ENCODE measurements at regions not wholly inside any gene's neighbourhood (a gene's known extent, or its start where the extent isn't known, plus 50 kb on each side); places are given as distances from the start of the nearest gene placed in this dataset.

- DNase-seq = no peak
These were observed 183.9 kb upstream of the ETAA1 start for GRCh38 chr2:67213270-67213670.

- no peak for DNase-seq
These were observed 183.3 kb upstream of the ETAA1 start for GRCh38 chr2:67213677-67214402.

GRCh38 chr2:67214585-67215185 is 182.4 kb upstream of the ETAA1 start:
- no peak for DNase-seq

GRCh38 chr2:67215214-67216055 is 181.7 kb upstream of the ETAA1 start:
- DNase-seq = no peak

GRCh38 chr2:67216103-67216502 is 181.0 kb upstream of the ETAA1 start:
- no peak for DNase-seq

- DNase-seq = no peak
These were observed 180.3 kb upstream of the ETAA1 start for GRCh38 chr2:67216881-67217280.

- no peak for DNase-seq
These were observed 179.7 kb upstream of the ETAA1 start for GRCh38 chr2:67217398-67217797.

GRCh38 chr2:67218056-67218455 is 179.1 kb upstream of the ETAA1 start:
- no peak for DNase-seq

- no peak for DNase-seq
These were observed 177.5 kb upstream of the ETAA1 start for GRCh38 chr2:67219651-67220050.

- no peak for DNase-seq
These were observed 175.9 kb upstream of the ETAA1 start for GRCh38 chr2:67221266-67221665.

- DNase-seq = no peak
These were observed 171.7 kb upstream of the ETAA1 start for GRCh38 chr2:67225287-67225973.

GRCh38 chr2:67229706-67230105 is 167.4 kb upstream of the ETAA1 start:
- no peak for DNase-seq

GRCh38 chr2:67232936-67233335 is 164.2 kb upstream of the ETAA1 start:
- DNase-seq = no peak

GRCh38 chr2:67234440-67234839 is 162.7 kb upstream of the ETAA1 start:
- no peak for DNase-seq

- no peak for DNase-seq
These were observed 159.8 kb upstream of the ETAA1 start for GRCh38 chr2:67237288-67237687.

GRCh38 chr2:67240507-67240906 is 156.6 kb upstream of the ETAA1 start:
- no peak for DNase-seq

GRCh38 chr2:67241453-67241852 is 155.7 kb upstream of the ETAA1 start:
- no peak for DNase-seq

- no peak for DNase-seq
These were observed 154.7 kb upstream of the ETAA1 start for GRCh38 chr2:67242456-67242855.

GRCh38 chr2:67243919-67244318 is 153.2 kb upstream of the ETAA1 start:
- no peak for DNase-seq

GRCh38 chr2:67246791-67247190 is 150.3 kb upstream of the ETAA1 start:
- no peak for DNase-seq

- DNase-seq = no peak
These were observed 145.4 kb upstream of the ETAA1 start for GRCh38 chr2:67251741-67252140.

GRCh38 chr2:67255933-67256615 is 141.1 kb upstream of the ETAA1 start:
- no peak for DNase-seq

- no peak for DNase-seq
These were observed 140.2 kb upstream of the ETAA1 start for GRCh38 chr2:67256892-67257291.
